Gastroesophageal sphincter (tissue), 3 donors: ENCODE measurements at regions not wholly inside any gene's neighbourhood (a gene's known extent, or its start where the extent isn't known, plus 50 kb on each side); places are given as distances from the start of the nearest gene placed in this dataset.

Experiments used
- CTCF ChIP-seq, 4 experiments: fragments of 200-600 bp in 2 of 4; fragments of 450-650 bp in 2 of 4; sonication (generic) in 1 of 4; IDR thresholded peaks; one replicate each; pipeline ENCODE4 v1.5.1; 2017 to 2019; ENCODE audit warnings: antibody characterized with exemption in 4 of 4, mild to moderate bottlenecking in 2 of 4, moderate library complexity in 2 of 4
- EP300 ChIP-seq: sonication (generic); formaldehyde crosslinking; IDR thresholded peaks from one replicate; pipeline ENCODE4 v1.6.1; 2017; ENCODE audit warnings: antibody characterized with exemption, mild to moderate bottlenecking
- POLR2A ChIP-seq, 2 donors: fragments of 450-650 bp; IDR thresholded peaks; one replicate each; pipeline ENCODE4 v1.6.1; 2017; ENCODE audit warnings: antibody characterized with exemption in 2 of 2, mild to moderate bottlenecking in 2 of 2, moderate library complexity in 1 of 2

DNA sequence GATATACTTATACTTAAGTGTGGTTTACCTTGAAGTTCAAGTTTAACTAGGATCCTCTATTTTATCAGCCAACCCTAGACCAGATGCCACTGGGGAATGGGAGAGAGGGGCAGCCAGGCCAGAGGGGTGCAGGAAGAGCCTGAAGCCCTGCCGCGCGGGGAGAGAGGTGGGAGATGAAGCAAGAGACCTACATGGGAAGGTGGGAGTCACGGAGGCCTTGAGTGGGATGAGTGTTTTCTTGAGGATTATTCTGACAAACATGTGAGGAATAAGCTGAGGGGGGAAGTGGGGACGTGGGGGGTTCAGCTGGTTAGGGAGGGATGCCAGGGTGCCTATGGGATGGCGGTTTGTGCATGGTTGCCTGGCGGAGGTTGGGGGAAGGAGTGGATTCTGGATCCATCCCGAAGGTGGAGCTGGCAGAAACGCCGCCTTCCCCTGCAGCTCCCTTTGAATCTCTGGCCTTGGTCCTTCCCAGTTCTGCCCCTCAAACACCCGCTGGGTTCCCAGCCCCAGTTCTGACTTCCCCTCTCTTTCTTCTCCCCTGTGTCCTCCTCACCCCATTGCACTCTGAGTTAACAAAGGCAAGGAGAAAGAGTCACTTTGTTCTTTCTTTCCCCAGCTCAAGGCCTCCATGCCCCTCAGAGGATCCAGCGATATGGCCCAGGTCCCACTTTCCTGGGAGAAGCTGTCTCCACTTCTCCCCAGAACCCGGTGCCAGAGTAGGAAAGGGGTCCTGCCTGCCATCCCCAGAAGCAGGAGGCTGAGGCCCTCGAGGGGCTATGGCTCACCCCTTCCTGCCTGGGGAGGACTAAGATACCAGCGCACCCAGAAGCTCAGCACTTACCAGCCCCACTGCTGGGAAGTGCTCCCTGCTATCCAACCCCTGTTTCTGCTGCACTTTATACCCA is 274.2 kb downstream of the UACA start:
- no peak for TF ChIP-seq POLR2A (IDR thresholded peaks at IDR 0.05)
- no peak for TF ChIP-seq CTCF (IDR thresholded peaks at IDR 0.05)
- TF ChIP-seq EP300, result no peak
